HG02759 (cell line): ENCODE measurements at regions not wholly inside any gene's neighbourhood (a gene's known extent, or its start where the extent isn't known, plus 50 kb on each side); places are given as distances from the start of the nearest gene placed in this dataset.

ENCODE experiments used
- ATAC-seq: cut with Tn5 transposase; IDR thresholded peaks from one replicate; pipeline ENCODE4 v1.9.1; 2021; ENCODE audit warnings: mild to moderate bottlenecking, moderate library complexity; ENCODE audit not compliant: unreplicated experiment

GRCh38 chr3:147843331-147843730 is 434.2 kb downstream of the ZIC1 start:
- ATAC-seq, result no peak

GRCh38 chr3:147846293-147846692 is 437.1 kb downstream of the ZIC1 start:
- ATAC-seq, result no peak

DNA sequence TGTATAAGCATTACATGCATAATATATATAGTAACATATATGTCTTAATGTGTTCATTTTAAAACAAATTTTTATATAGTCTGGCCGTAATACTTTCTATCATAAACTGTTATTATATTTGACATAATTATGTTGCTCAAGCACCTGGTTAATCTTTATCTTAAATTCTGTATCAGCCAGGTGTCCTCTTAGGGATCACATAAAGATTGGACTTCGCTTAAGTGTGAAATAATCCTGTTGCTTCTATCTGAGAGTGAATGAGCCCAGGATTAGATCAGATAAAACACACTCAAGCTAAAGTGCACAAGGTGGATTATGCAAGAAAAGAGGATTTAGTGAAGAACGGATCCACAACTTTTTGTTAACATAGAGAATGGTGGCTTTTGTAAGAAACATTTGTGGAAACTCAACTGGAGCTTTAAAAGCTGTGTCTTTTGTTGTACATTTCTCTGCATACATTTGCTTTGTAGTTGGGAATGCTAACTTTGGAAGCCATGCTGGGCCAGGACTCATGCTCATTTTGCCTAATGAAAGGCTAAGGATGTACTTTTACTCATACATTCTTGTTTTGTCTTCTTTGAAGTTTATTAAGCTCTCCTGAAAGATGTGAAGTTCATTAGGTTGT is 437.8 kb downstream of the ZIC1 start:
- ATAC-seq, result no peak

GRCh38 chr3:147851062-147851461 is 441.9 kb downstream of the ZIC1 start:
- no peak for ATAC-seq

DNA sequence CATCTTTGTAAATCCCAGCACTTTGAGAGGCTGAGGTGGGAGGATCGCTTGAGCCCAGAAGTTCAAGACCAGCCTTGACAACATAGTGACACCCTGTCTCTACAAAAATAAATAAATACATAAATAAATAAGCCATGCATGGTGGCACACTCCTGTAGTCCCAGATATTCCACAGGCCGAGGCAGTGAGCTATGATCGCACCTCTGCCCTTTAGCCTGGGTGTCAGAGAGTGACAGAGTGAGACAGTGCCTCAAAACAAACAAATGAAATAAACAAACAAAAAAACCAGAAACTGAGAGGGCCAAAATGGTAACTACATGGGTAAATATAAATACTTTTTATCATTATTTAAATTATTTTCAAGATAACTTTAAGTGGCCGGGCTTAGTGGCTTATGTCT is 445.4 kb downstream of the ZIC1 start:
- ATAC-seq, result no peak

- no peak for ATAC-seq
These were observed 455.7 kb downstream of the ZIC1 start for GRCh38 chr3:147864754-147865354.

DNA sequence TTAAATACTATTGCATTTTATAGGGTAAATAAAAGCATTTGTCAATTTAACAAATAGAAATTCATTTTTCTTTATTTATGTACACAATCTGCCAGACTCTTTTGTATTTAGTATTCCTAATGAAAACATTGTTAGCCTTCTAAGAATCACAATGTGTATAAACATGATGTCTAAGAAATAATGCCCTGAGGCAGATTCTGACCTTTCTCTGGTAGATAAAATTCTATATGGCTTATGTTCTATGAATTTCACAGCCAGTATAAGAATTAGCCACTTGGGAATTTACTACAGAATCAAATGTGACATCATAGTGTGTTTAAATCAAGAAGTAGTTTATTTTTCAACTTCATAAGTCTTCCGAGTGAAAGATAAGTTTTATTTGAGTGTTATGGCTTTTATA is 457.4 kb downstream of the ZIC1 start:
- ATAC-seq, result no peak

DNA sequence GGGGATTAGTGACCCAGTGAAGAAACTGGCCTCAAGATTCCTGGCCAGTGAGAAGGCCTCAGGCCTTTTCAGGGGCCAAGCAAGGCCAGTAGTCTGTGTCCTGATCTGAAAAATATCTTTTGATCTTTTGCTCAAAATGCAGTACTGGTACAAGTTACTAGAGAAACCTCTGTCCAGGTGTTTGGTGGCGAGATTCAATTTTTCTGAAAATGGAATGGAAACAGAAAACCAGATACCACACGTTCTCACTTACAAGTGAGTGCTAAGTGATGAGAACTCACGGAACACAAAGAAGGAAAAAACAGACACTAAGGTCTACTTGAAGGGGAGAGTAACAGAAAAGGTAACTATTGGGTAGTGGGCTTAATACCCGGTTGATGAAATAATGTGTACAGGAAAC is 463.4 kb downstream of the ZIC1 start:
- no peak for ATAC-seq

DNA sequence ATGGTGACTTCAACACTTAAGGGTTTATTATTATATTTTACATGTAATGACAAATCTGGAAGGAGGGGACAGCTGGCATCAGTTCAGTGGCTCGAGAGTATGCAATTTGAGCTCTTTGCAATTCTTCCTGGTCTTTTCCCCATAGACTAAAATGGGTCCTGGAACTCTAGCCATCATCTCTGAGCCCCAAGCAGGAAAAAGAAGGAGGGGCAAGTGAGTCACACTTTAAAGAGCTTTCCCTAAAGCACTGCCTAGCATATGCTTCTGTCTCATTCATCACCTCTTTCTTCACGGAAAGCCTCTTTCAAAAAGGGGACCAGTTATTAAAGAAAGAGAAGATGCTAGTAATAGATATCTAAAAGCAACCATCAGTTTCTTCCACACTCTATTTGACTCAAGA is 466.3 kb downstream of the ZIC1 start:
- ATAC-seq, result no peak

DNA sequence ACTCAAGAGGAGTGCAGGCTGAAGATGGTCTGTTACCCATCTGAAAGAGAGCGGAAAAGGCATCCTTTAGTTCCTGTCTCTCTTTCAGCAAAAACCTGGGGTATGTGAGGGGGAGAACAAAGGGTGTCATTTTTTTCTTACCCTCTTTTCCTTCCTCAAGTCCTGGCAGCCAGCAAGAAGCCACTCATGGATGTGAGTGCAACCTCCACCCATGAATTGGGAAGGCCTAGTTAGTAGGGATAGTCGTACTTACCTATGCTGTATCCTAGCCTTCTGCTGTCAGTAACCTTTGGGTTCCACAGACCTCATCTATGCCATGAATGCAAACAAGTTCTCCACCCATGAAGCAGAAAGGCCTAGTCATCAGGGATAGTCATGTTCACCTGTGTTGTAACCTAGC is 472.8 kb downstream of the ZIC1 start:
- no peak for ATAC-seq

DNA sequence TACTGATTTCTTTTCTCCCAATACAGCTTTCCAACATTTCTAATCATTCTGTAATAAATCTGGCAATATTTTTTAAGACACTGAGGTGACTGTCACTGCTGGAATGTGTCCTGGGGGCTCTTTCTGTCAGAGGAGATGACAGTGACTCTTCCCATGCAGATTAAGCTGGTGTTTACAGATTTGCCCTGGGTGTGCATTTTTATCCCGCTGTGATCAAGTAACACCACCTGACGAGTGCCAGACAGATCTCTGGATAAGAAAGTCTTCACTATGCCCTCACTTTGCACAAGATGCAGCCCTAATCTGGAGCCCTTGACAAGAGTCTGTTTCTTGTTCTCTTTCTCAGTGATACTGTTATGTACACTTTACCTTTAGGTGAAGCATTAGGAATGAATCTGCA is 477.7 kb downstream of the ZIC1 start:
- ATAC-seq, result no peak

DNA sequence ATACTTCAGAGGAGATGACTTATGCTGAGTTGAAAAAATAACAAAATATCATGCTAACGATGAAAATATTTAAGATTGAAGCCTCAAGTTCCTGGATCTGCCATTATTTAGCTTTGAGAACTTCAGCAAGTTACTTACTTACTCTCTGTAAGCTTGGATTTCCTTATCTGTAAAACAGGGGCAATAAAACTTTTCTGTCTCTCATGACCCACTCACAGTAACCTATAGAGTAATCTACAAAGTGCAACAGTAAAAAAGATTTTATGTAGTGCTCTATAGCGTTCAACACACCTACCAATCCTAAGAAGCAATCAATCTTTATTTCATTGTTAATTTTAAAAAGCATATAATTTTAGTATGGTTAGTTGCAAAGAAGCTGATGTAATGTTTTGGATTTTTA is 478.6 kb downstream of the ZIC1 start:
- ATAC-seq, result no peak

DNA sequence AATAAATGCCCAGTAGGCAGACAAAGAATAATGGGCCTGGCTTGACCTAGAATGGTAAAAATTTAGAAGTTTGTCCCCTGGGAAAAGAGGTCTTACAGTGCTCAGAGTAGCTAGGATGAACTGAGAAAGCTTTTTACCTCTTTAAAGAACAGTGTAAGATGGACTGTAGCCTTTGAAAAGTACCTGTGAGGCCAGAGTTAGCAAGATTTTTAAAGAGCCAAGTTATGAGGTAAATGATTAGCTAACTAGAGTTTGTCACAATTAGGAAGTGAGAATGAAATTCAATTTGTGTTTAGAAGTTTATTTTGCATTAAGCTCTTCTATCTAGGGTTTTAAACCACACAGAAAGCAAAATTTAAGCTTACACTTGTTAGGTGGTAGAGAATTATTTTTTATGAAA is 480.9 kb downstream of the ZIC1 start:
- ATAC-seq, result peak; percentile 87

GRCh38 chr3:147895509-147895908 is 486.3 kb downstream of the ZIC1 start:
- no peak for ATAC-seq

DNA sequence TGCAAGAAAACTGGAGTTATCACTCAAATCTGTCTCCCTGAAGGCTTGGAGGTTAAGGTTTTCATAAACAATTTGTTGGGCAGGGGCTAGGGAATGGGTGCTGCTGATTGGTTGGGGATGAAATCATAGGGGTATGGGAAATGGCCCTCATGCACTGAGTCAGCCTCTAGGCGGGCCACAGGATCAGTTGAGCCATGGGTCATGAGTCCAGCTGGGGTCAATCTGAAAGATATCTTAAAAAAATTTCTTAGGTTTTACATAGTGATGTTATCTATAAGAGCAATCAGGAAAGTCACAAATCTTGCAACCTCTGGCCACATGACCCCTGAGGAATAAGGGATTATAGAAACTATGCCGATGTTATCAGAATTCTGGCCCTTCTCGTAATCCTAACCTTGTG is 491.7 kb downstream of the ZIC1 start:
- no peak for ATAC-seq

DNA sequence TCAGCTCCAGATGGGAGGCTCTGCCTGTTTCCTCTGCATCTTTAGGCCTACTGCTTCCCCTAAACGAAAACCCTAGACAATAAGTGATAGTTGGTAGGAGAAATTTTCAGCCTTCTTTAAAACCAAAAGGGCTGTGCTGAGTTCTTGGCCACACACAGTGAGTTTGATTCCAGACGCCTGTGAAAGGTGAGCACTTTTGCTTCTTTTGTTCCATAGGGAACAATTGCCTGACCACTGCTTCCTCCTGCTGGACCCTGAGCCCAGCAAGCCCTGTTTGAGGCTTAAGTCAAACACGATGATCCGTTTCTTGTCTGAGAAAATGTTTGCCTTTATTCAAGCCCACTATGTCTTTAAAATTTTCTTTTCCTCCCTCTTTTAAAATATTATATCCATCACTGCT is 493.9 kb downstream of the ZIC1 start:
- ATAC-seq, result no peak

- ATAC-seq, result no peak
These were observed 495.3 kb downstream of the ZIC1 start for GRCh38 chr3:147904421-147904820.

- peak; percentile 63 for ATAC-seq
These were observed 497.1 kb downstream of the ZIC1 start for GRCh38 chr3:147906285-147906684.

DNA sequence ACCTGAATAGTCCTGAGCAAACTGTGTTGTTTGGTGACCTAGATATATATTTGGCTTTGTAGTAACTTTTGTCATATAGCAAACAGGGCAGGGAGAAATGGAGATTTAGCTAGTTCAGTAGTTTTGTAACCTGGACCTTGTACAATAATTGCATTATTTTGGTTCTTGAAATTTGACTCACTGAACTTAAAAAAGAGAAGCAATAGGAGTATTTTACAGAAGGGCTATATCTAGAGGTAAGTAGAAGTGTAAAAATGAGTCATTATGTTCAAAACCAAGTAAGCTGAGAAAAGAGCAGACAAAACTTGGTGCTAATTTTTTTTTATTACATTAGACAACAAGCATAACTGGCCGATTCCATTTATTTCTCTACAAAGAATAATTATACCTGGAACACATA is 505.4 kb downstream of the ZIC1 start:
- ATAC-seq, result no peak

GRCh38 chr3:147915057-147915456 is 505.9 kb downstream of the ZIC1 start:
- no peak for ATAC-seq

DNA sequence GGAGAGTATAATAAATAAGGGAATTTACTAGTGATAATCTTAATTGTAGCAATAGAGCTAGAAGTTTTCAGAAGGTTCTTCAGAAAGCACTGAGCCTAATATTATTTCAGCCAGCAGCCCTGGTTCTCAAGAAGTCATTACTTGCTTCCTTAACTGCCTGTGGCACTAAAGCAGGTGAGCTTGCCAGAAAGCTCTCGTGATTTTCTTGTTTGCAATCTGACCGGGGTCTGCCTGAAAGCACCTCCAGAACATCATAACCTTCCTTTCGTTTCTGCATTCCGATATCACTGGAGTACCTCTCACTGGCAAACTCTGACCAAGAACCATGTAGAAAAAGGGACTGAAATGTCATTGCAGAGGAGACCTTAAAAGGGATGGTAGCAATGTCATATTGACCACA is 510.3 kb downstream of the ZIC1 start:
- no peak for ATAC-seq

DNA sequence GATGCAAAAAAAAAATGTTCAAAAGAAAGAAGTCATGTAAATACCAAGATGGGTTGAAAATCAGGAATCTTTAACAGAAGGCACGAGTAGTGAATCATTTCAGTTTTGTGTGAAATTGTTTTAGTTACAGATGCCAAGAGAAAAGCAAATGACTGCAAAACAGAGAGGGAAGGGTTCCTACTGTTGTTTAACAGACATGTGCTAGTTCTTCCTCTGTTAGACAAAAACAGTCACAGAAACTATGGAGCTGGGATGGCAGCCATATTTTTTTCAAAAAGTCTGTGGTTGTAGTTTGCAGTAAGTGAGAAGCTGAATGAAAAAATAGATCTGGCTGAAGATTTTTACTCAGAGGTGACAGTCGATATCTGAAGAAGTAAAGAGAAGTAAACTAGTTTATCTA is 511.9 kb downstream of the ZIC1 start:
- no peak for ATAC-seq

- ATAC-seq, result no peak
These were observed 515.6 kb downstream of the ZIC1 start for GRCh38 chr3:147924755-147925154.
